ENCODE measurements at regions not wholly inside any gene's neighbourhood (a gene's known extent, or its start where the extent isn't known, plus 50 kb on each side); places are given as distances from the start of the nearest gene placed in this dataset.

GRCh38 chr20:39161900-39162299 lies 199.8 kb downstream of the DHX35 start:
- no peak for DNase-seq

- DNase-seq, result no peak
Observed at GRCh38 chr20:39155971-39156370, 193.8 kb downstream of the DHX35 start.

GRCh38 chr20:39152742-39153141 lies 190.6 kb downstream of the DHX35 start:
- no peak for DNase-seq

GRCh38 chr20:39152126-39152525 lies 190.0 kb downstream of the DHX35 start:
- no peak for DNase-seq

- DNase-seq, result no peak
Observed at GRCh38 chr20:39150501-39150900, 188.4 kb downstream of the DHX35 start.

GRCh38 chr20:39146394-39146793 lies 184.2 kb downstream of the DHX35 start:
- DNase-seq, result no peak

- no peak for DNase-seq
Observed at GRCh38 chr20:39145921-39146320, 183.8 kb downstream of the DHX35 start.

GRCh38 chr20:39144757-39145156 lies 182.6 kb downstream of the DHX35 start:
- DNase-seq, result no peak

GRCh38 chr20:39142407-39143096 lies 180.4 kb downstream of the DHX35 start:
- DNase-seq, result no peak

- DNase-seq, result no peak
Observed at GRCh38 chr20:39137299-39137698, 175.2 kb downstream of the DHX35 start.

- no peak for DNase-seq
Observed at GRCh38 chr20:39136798-39137197, 174.7 kb downstream of the DHX35 start.

GRCh38 chr20:39135885-39136544 lies 173.9 kb downstream of the DHX35 start:
- DNase-seq, result no peak

GRCh38 chr20:39133201-39133600 lies 171.1 kb downstream of the DHX35 start:
- no peak for DNase-seq

- DNase-seq, result no peak
Observed at GRCh38 chr20:39132511-39132910, 170.4 kb downstream of the DHX35 start.

- no peak for DNase-seq
Observed at GRCh38 chr20:39132093-39132492, 169.9 kb downstream of the DHX35 start.

GRCh38 chr20:39130627-39131026 lies 168.5 kb downstream of the DHX35 start:
- DNase-seq, result no peak

- DNase-seq, result no peak
Observed at GRCh38 chr20:39129523-39129922, 167.4 kb downstream of the DHX35 start.

- no peak for DNase-seq
Observed at GRCh38 chr20:39124064-39124463, 161.9 kb downstream of the DHX35 start.

- DNase-seq, result no peak
Observed at GRCh38 chr20:39123185-39123557, 161.0 kb downstream of the DHX35 start.

GRCh38 chr20:39117491-39117890 lies 155.3 kb downstream of the DHX35 start:
- peak; percentile 57 for DNase-seq

GRCh38 chr20:39116020-39116419 lies 153.9 kb downstream of the DHX35 start:
- no peak for DNase-seq

GRCh38 chr20:39112178-39112743 lies 150.1 kb downstream of the DHX35 start:
- peak; percentile 52 for DNase-seq

- no peak for DNase-seq
Observed at GRCh38 chr20:39111359-39112177, 149.4 kb downstream of the DHX35 start.

GRCh38 chr20:39110819-39111136 lies 148.6 kb downstream of the DHX35 start:
- DNase-seq, result no peak
